ENCODE measurements at regions not wholly inside any gene's neighbourhood (a gene's known extent, or its start where the extent isn't known, plus 50 kb on each side); places are given as distances from the start of the nearest gene placed in this dataset.
"Not testable (repeated sequence)": the region's sequence is repeated elsewhere in the genome, so short reads cannot be mapped to it uniquely, and the experiment has no call there.

DNA sequence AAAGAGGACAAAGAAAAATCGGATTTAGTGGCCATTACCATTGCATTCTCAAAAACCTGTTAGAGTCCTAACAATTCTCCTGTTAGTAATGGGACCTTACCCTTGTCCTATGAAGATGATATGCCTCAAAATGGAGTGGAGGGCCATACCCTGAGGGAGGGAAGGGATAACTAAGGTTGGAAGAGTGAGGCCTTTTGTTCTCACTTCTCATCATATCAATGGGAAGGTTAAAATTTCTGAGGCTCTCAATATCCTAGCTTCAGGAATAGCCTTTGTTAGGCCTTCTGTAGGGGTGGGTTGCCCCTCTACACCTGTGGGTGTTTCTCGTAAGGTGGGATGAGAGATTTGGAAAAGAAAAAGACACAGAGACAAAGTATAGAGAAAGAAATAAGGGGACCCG, 109.4 kb upstream of the SGIP1 start:
- H3K27ac Mint-ChIP-seq; H3K36me3 Mint-ChIP-seq; H3K4me3 Mint-ChIP-seq; H3K27me3 Mint-ChIP-seq (ENCODE audit: low read depth in 3 of 3); DNase-seq: not testable (repeated sequence)
- Mint-ChIP-seq H3K4me1 (peaks cover 5 to 12% of the 10 kb centered on the region in 2 donors), H3K9me3 (peaks cover 0 to 13% (median 3%) of the 10 kb centered on the region in 6 donors)

DNA sequence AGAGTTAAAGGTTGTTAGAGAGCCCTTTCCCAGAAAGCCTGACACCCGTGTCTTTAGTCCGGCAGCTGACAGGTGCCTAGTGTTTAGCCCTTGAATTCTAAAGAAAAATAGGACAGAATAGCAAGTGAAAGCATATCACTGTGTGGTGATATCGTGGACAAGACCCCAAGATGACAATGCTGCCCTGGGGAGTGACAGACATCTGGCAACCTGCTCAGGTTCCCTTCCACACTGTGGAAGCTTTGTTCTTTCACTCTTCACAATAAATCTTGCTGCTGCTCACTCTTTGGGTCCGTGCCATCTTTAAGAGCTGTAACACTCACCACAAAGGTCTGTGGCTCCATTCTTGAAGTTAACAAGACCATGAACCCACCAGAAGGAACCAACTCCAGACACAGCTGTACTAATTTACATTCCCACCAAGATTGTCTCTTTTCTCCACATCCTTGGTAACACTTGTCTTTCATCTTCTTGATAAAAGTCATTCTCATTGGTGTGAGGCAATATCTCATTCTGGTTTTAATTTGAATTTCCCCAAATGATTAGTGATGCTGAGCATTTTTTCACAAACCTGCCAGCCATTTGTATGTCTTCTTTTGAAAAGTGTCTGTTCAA, 107.6 kb upstream of the SGIP1 start:
- peaks cover 7 to 28% (median 15%) of the 10 kb centered on the region in 6 donors for H3K9me3 Mint-ChIP-seq
- H3K36me3 Mint-ChIP-seq = peaks cover 0 to 14% (median 0%) of the 10 kb centered on the region in 3 donors
- peaks cover 5 to 12% of the 10 kb centered on the region in 2 donors for H3K4me1 Mint-ChIP-seq
- no peak overlapping the region for H3K27ac Mint-ChIP-seq
- peak overlapping the region in 3 of 5 donors; percentile 24 to 53 (median 35) for H3K4me3 Mint-ChIP-seq
- no peak for DNase-seq
- H3K27me3 Mint-ChIP-seq (ENCODE audit: low read depth in 3 of 3) = peaks cover 2% of the 10 kb centered on the region in 3 donors

DNA sequence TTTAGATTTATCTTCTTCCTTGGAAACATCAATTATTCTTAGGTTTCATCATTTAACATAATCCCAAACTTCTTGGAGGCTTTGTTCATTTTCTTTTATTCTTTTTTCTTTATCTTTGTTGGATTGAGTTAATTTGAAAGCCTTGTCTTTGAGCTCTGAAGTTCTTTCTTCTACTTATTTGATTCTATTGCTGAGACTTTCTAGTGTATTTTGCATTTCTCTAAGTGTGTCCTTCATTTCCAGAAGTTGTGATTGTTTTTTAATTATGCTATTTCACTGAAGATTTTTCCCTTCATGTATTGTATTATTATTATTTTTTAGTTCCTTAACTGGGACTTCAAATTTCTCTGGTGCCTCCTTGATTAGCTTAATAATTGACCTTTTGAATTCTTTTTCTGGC, 103.1 kb upstream of the SGIP1 start:
- H3K4me1 Mint-ChIP-seq; H3K27ac Mint-ChIP-seq; DNase-seq; H3K27me3 Mint-ChIP-seq (ENCODE audit: low read depth in 3 of 3); H3K4me3 Mint-ChIP-seq: not testable (repeated sequence)
- Mint-ChIP-seq H3K36me3 (peaks cover 0 to 20% (median 0%) of the 10 kb centered on the region in 3 donors), H3K9me3 (peaks cover 9 to 40% (median 17%) of the 10 kb centered on the region in 6 donors)

- Mint-ChIP-seq H3K4me1 (no peaks in the 10 kb centered on the region), H3K9me3 (peaks cover 9 to 40% (median 17%) of the 10 kb centered on the region in 6 donors), H3K4me3 (no peak overlapping the region), H3K36me3 (peaks cover 0 to 20% (median 0%) of the 10 kb centered on the region in 3 donors), H3K27me3 (ENCODE audit: low read depth in 3 of 3) (peaks cover 0 to 4% (median 2%) of the 10 kb centered on the region in 3 donors), H3K27ac (no peak overlapping the region)
- no peak for DNase-seq
These were observed 102.0 kb upstream of the SGIP1 start for GRCh38 chr1:66431999-66432398.

GRCh38 chr1:66433611-66434010, 100.3 kb upstream of the SGIP1 start:
- H3K27me3 Mint-ChIP-seq (ENCODE audit: low read depth in 3 of 3) = peaks cover 0 to 2% (median 2%) of the 10 kb centered on the region in 3 donors
- peaks cover 5 to 10% of the 10 kb centered on the region in 2 donors for H3K4me1 Mint-ChIP-seq
- no peak overlapping the region for H3K4me3 Mint-ChIP-seq
- peaks cover 0 to 17% (median 0%) of the 10 kb centered on the region in 3 donors for H3K36me3 Mint-ChIP-seq
- no peak for DNase-seq
- no peak overlapping the region for H3K27ac Mint-ChIP-seq
- peaks cover 9 to 35% (median 17%) of the 10 kb centered on the region in 6 donors for H3K9me3 Mint-ChIP-seq

DNA sequence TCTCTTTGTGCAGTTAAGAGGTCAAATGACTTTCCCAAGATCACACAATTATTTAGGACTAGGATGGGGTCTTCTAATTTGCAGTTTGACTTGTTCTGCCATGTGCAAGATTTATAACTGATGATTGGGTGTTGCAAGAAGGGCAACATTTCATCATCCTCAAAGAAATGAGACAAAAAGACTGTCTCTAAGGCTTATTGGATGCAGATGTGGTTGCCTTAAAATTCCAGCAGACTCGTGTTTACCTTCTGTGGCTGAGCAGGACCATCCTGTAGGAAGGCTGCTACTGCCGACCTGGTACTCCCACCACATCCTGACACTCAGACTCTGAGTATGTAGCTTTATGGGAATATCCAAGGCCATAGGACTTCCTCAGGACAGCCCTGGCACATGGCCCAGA, 99.9 kb upstream of the SGIP1 start:
- H3K4me3 Mint-ChIP-seq = no peak overlapping the region
- H3K27ac Mint-ChIP-seq = no peak overlapping the region
- H3K36me3 Mint-ChIP-seq = peaks cover 0 to 13% (median 0%) of the 10 kb centered on the region in 3 donors
- peaks cover 0 to 2% (median 2%) of the 10 kb centered on the region in 3 donors for H3K27me3 Mint-ChIP-seq (ENCODE audit: low read depth in 3 of 3)
- H3K9me3 Mint-ChIP-seq = peaks cover 7 to 30% (median 17%) of the 10 kb centered on the region in 6 donors
- DNase-seq = no peak
- peaks cover 9 to 15% of the 10 kb centered on the region in 2 donors for H3K4me1 Mint-ChIP-seq

DNA sequence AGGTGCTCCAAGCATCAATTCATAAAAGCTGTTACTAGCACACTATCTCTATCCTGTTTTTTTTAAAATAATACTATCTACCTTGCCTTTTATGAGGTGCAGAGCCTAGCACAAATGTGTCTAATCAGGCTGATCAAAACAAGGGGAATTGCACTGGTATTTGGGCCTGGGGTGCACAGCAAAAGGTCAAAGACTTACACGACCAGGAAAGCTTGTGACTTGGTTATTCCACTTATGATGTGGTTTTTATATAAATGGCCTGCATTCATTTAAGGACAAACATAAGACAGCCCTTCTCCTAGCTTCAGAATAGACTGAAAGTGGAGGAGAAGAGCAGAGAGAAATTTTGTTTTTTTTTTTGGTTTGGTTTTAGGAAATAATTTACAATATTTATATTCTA, 98.4 kb upstream of the SGIP1 start:
- Mint-ChIP-seq H3K27ac (no peak overlapping the region), H3K36me3 (peaks cover 0 to 12% (median 0%) of the 10 kb centered on the region in 3 donors), H3K4me3 (no peak overlapping the region), H3K9me3 (peaks cover 1 to 20% (median 12%) of the 10 kb centered on the region in 6 donors), H3K4me1 (peaks cover 9 to 16% of the 10 kb centered on the region in 2 donors), H3K27me3 (ENCODE audit: low read depth in 3 of 3) (peaks cover 0 to 2% (median 2%) of the 10 kb centered on the region in 3 donors)
- DNase-seq = no peak

GRCh38 chr1:66436378-66437135, 97.4 kb upstream of the SGIP1 start:
- H3K27me3 Mint-ChIP-seq (ENCODE audit: low read depth in 3 of 3) = peaks cover 0 to under 1% (median under 1%) of the 10 kb centered on the region in 3 donors
- DNase-seq = no peak

GRCh38 chr1:66437136-66437401, 96.9 kb upstream of the SGIP1 start:
- no peak overlapping the region for H3K4me3 Mint-ChIP-seq
- H3K36me3 Mint-ChIP-seq = peaks cover 0 to 5% (median 0%) of the 10 kb centered on the region in 3 donors
- H3K4me1 Mint-ChIP-seq = peaks cover 9 to 16% of the 10 kb centered on the region in 2 donors
- H3K9me3 Mint-ChIP-seq = peaks cover 0 to 7% (median 3%) of the 10 kb centered on the region in 6 donors
- no peak for DNase-seq
- no peaks in the 10 kb centered on the region for H3K27me3 Mint-ChIP-seq (ENCODE audit: low read depth in 3 of 3)
- no peak overlapping the region for H3K27ac Mint-ChIP-seq

More at GRCh38 chr1:66436378-66437135, 97.4 kb upstream of the SGIP1 start:
- H3K27ac Mint-ChIP-seq = no peak overlapping the region
- peaks cover 0 to 10% (median 4%) of the 10 kb centered on the region in 6 donors for H3K9me3 Mint-ChIP-seq
- no peak overlapping the region for H3K4me3 Mint-ChIP-seq
- H3K4me1 Mint-ChIP-seq = peaks cover 9 to 16% of the 10 kb centered on the region in 2 donors
- H3K36me3 Mint-ChIP-seq = peaks cover 0 to 5% (median 0%) of the 10 kb centered on the region in 3 donors

- Mint-ChIP-seq H3K4me1 (peaks cover 9 to 16% of the 10 kb centered on the region in 2 donors), H3K27ac (no peak overlapping the region), H3K27me3 (ENCODE audit: low read depth in 3 of 3) (no peaks in the 10 kb centered on the region), H3K9me3 (peaks cover 0 to 1% (median 0%) of the 10 kb centered on the region in 6 donors), H3K4me3 (no peak overlapping the region), H3K36me3 (no peaks in the 10 kb centered on the region)
- peak in 1 of 3 donors; percentile 8 for DNase-seq
These were observed 95.9 kb upstream of the SGIP1 start for GRCh38 chr1:66438062-66438461.

- Mint-ChIP-seq H3K36me3 (no peaks in the 10 kb centered on the region), H3K27ac (no peak overlapping the region), H3K4me3 (no peak overlapping the region), H3K9me3 (peaks cover 0 to 1% (median 0%) of the 10 kb centered on the region in 6 donors), H3K4me1 (peaks cover 9 to 16% of the 10 kb centered on the region in 2 donors), H3K27me3 (ENCODE audit: low read depth in 3 of 3) (no peaks in the 10 kb centered on the region)
- no peak for DNase-seq
These were observed 95.5 kb upstream of the SGIP1 start for GRCh38 chr1:66438501-66438900.

DNA sequence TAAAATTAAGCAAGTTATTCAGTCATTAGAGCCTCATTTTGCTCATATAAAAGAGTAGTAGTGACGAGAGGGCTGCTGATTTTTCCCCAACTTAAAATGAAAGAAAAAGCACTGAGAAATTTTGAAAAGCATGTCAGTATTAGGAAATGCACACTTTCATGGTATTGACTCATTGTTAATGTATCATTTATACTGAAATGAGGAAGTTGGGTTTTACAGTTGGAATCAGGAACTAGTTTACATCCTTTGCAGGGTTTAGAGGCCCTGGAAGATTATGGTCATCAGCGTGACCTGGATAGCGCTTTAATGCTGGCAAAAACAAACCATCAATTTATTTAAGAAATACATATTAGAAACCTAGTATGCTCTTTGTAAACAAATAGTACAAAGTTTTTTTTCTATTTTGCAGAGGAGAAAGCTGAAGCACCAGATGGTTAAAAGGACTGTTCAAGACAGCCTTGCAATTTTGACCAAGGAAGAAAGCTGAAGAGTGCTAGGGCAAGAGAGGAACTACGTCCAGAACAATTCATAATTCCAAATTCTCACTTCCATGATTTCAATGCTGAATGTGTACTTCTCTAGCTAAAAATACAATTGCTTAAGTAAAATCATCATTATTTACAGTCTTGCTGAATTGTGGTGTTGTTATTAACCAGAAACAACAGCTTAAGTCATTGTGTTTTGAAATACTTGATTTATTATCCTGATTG, 94.8 kb upstream of the SGIP1 start:
- Mint-ChIP-seq H3K4me1 (peaks cover 9 to 16% of the 10 kb centered on the region in 2 donors), H3K9me3 (no peaks in the 10 kb centered on the region), H3K27me3 (ENCODE audit: low read depth in 3 of 3) (no peaks in the 10 kb centered on the region), H3K36me3 (no peaks in the 10 kb centered on the region), H3K4me3 (no peak overlapping the region), H3K27ac (no peak overlapping the region)
- DNase-seq = no peak

DNA sequence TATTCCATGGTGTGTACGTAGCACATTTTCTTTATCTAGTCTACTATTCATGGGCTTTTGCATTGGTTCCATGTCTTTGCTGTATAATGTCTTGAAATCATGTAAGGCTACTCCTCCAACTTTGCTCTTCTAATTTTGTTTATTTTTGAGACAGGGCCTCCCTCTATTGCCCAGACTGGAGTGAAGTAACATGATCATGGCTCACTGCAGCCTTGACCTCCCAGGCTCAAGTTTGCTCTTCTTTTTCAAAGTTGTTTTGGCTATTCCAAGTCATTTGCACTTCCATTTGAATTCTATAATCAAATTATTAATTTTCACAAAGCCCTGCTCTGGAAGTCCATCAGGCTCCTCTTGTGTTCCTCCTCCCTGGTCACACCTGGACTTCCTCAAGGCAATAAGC, 90.2 kb upstream of the SGIP1 start:
- no peak overlapping the region for H3K27ac Mint-ChIP-seq
- peaks cover 0 to 2% (median 0%) of the 10 kb centered on the region in 3 donors for H3K27me3 Mint-ChIP-seq (ENCODE audit: low read depth in 3 of 3)
- DNase-seq = no peak
- H3K4me3 Mint-ChIP-seq = no peak overlapping the region
- no peaks in the 10 kb centered on the region for H3K9me3 Mint-ChIP-seq
- H3K36me3 Mint-ChIP-seq = no peaks in the 10 kb centered on the region
- H3K4me1 Mint-ChIP-seq = peaks cover 15 to 22% of the 10 kb centered on the region in 2 donors
